ENCODE measurements at regions not wholly inside any gene's neighbourhood (a gene's known extent, or its start where the extent isn't known, plus 50 kb on each side); places are given as distances from the start of the nearest gene placed in this dataset.

DNA sequence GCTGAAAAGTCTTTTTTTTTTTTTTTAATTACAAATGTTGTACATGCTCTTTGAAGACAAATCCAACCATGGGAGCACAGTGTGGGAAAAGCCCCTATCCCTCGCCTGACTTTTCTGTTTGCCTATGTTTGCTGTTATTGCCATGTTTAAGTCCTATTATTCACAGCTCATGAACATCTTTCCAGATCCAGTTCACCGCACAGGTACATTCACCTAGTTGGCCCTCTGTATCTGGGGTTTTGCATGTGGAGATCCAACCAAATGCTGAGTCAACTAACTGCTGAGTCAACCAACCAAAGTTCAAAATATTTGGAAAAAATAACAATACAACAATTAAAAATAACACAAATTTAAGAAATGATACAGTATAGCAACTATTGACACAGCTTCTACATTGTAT, 100.1 kb upstream of the CLNK start:
- no peaks in the 10 kb centered on the region for H3K79me2 ChIP-seq (ENCODE audit: control insufficient read depth, insufficient read depth, low read length)
- no peaks in the 10 kb centered on the region for H3K4me1 ChIP-seq (replicated peaks in 1 of 2; ENCODE audit: control insufficient read depth in 2 of 2, insufficient read depth in 2 of 2, low read length in 2 of 2)
- no peaks in the 10 kb centered on the region; the same call in 1 of the 2 replicates for H3K9me3 ChIP-seq (replicated peaks; ENCODE audit: control insufficient read depth, insufficient read depth, low read depth, low read length)
- H3K36me3 ChIP-seq (ENCODE audit: control insufficient read depth, insufficient read depth, low read length): no peaks in the 10 kb centered on the region
- H3K27ac ChIP-seq (ENCODE audit: extremely low read depth, low read depth, low read length): no peak overlapping the region
- DNase-seq (ENCODE audit: extremely low read depth in 1 of 4, low spot score in 3 of 4): no peak
- ATAC-seq: no peak
- TF ChIP-seq ZNF830 (CRISPR knock-in tag; IDR thresholded peaks at IDR 0.05): no peak
- TF ChIP-seq CREBBP (IDR thresholded peaks at IDR 0.05; ENCODE audit: low read depth, low read length): no peak
- no peak for TF ChIP-seq KLF13 (tag; IDR thresholded peaks at IDR 0.05; ENCODE audit: borderline replicate concordance, low read depth)
- TF ChIP-seq EWSR1 (IDR thresholded peaks at IDR 0.05; ENCODE audit: borderline replicate concordance, low read depth, partially characterized antibody): no peak
- TF ChIP-seq TAF15 (IDR thresholded peaks at IDR 0.05; ENCODE audit: low read depth, low read length): no peak
- no peak for TF ChIP-seq LCOR (CRISPR knock-in tag; IDR thresholded peaks at IDR 0.05)
- no peak for TF ChIP-seq KDM1A (IDR thresholded peaks at IDR 0.05)
- no peak for TF ChIP-seq BHLHE40 (IDR thresholded peaks at IDR 0.05; ENCODE audit: low read length)
- TF ChIP-seq MAZ (CRISPR knock-in tag; conservative IDR thresholded peaks at IDR 0.05 in 1 of 2, IDR thresholded peaks at IDR 0.05 in 1 of 2): no peak
- TF ChIP-seq PCBP1 (IDR thresholded peaks at IDR 0.05; ENCODE audit: low read depth, low read length, poor library complexity, severe bottlenecking): no peak
- no peak for TF ChIP-seq ZNF253 (CRISPR knock-in tag; conservative IDR thresholded peaks at IDR 0.05)
- no peak for TF ChIP-seq DDX20 (tag; IDR thresholded peaks at IDR 0.05; ENCODE audit: low read depth)
- TF ChIP-seq ZBTB43 (CRISPR knock-in tag; IDR thresholded peaks at IDR 0.05): no peak
- no peak for TF ChIP-seq ZNF444 (CRISPR knock-in tag; IDR thresholded peaks at IDR 0.05)
- TF ChIP-seq MAFF (IDR thresholded peaks at IDR 0.05; ENCODE audit: low read length): no peak
- TF ChIP-seq, protein P1, sequence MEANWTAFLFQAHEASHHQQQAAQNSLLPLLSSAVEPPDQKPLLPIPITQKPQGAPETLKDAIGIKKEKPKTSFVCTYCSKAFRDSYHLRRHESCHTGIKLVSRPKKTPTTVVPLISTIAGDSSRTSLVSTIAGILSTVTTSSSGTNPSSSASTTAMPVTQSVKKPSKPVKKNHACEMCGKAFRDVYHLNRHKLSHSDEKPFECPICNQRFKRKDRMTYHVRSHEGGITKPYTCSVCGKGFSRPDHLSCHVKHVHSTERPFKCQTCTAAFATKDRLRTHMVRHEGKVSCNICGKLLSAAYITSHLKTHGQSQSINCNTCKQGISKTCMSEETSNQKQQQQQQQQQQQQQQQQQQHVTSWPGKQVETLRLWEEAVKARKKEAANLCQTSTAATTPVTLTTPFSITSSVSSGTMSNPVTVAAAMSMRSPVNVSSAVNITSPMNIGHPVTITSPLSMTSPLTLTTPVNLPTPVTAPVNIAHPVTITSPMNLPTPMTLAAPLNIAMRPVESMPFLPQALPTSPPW (CRISPR knock-in tag; IDR thresholded peaks at IDR 0.05): no peak
- no peak for TF ChIP-seq NR2C1 (IDR thresholded peaks at IDR 0.05)
- TF ChIP-seq NR2C1 (tag; IDR thresholded peaks at IDR 0.05): no peak
- in situ Hi-C loops (cut with MboI): no loop called here
- CTCF ChIA-PET (ENCODE audit: low intra/inter-chr PET ratio): no interaction called here
- H3K4me2 ChIP-seq (ENCODE audit: insufficient read depth, low read length): no peak overlapping the region
- intact Hi-C loops (cut with micrococcal nuclease): no loop called here
- no peaks in the 10 kb centered on the region for H3K9me1 ChIP-seq (ENCODE audit: control insufficient read depth, insufficient read depth, low read length)
- POLR2A ChIA-PET: no interaction called here
- no peak overlapping the region for H3K4me3 ChIP-seq
- no TSS peak for BruUV-seq (replicated peaks)
- WGBS (ENCODE audit: insufficient coverage, low coverage, missing lambda C conversion rate): 4% methylated on average over 2 of the region's 2 CpGs
- no peak overlapping the region for H3K9ac ChIP-seq (ENCODE audit: insufficient read depth in 1 of 2, low read depth in 2 of 2, low read length in 2 of 2)
- H4K20me1 ChIP-seq (replicated peaks; ENCODE audit: control insufficient read depth, insufficient read depth, low read length): no peaks in the 10 kb centered on the region
- no peak for FAIRE-seq
- no peaks in the 10 kb centered on the region for H3K27me3 ChIP-seq (ENCODE audit: control insufficient read depth in 2 of 2, insufficient read depth in 2 of 2, low read length in 2 of 2)
- H2AFZ ChIP-seq (ENCODE audit: low read depth, low read length): no peak overlapping the region
